GM23338 (cell line): ENCODE measurements at regions not wholly inside any gene's neighbourhood (a gene's known extent, or its start where the extent isn't known, plus 50 kb on each side); places are given as distances from the start of the nearest gene placed in this dataset.

Experiments
- ATAC-seq: fragments of 200-7000 bp; cut with Tn5 transposase; 3 replicates; pipeline ENCODE4 v1.9.1; 2020
- DNase-seq: peaks from one replicate; pipeline ENCODE4 v3.0.0-alpha.2; 2015; ENCODE audit warnings: low spot score
- H2AFZ ChIP-seq: fragments of 200-600 bp; sonication (generic); 2 replicates; pipeline ENCODE4 v1.8.0; 2016; ENCODE audit warnings: antibody characterized with exemption, mild to moderate bottlenecking, moderate library complexity
- H3F3A ChIP-seq: fragments of 200-600 bp; sonication (generic); replicated peaks from 2 replicates; pipeline ENCODE4 v1.8.0; 2017; ENCODE audit warnings: antibody characterized with exemption, mixed run types, low read depth
- H3K27ac ChIP-seq: fragments of 200-600 bp; sonication (generic); 2 replicates; pipeline ENCODE4 v1.6.1; 2016; ENCODE audit warnings: low read depth
- H3K27me3 ChIP-seq: fragments of 200-600 bp; sonication (generic); 2 replicates; pipeline ENCODE4 v1.8.0; 2016; ENCODE audit warnings: mild to moderate bottlenecking, mixed run types, moderate library complexity; ENCODE audit not compliant: insufficient read depth
- H3K36me3 ChIP-seq: fragments of 200-600 bp; sonication (generic); 2 replicates; pipeline ENCODE4 v1.8.0; 2016; ENCODE audit warnings: mild to moderate bottlenecking; ENCODE audit not compliant: insufficient read depth
- H3K4me1 ChIP-seq: fragments of 200-600 bp; sonication (generic); 2 replicates; pipeline ENCODE4 v1.8.0; 2016; ENCODE audit warnings: mild to moderate bottlenecking, moderate library complexity; ENCODE audit not compliant: insufficient read depth
- H3K4me2 ChIP-seq: fragments of 200-600 bp; sonication (generic); 2 replicates; pipeline ENCODE4 v1.7.1; 2017; ENCODE audit warnings: mixed run types
- H3K4me3 ChIP-seq: fragments of 200-600 bp; sonication (generic); 2 replicates; pipeline ENCODE4 v1.6.1; 2016; ENCODE audit warnings: mixed run types
- H3K79me2 ChIP-seq: fragments of 200-600 bp; sonication (generic); replicated peaks from 2 replicates; pipeline ENCODE4 v1.8.0; 2017; ENCODE audit warnings: mild to moderate bottlenecking; ENCODE audit not compliant: insufficient read depth
- H3K9me2 ChIP-seq: fragments of 200-600 bp; sonication (generic); 2 replicates; pipeline ENCODE4 v1.8.0; 2017; ENCODE audit not compliant: insufficient read depth
- H4K20me1 ChIP-seq: fragments of 200-600 bp; sonication (generic); replicated peaks from 2 replicates; pipeline ENCODE4 v1.8.0; 2017; ENCODE audit warnings: mild to moderate bottlenecking; ENCODE audit not compliant: insufficient read depth
- H3K27ac Mint-ChIP-seq: 2 replicates; pipeline ENCODE4 v1.8.0; 2020; ENCODE audit warnings: inconsistent platforms, mild to moderate bottlenecking, moderate library complexity, mixed read lengths
- H3K27me3 Mint-ChIP-seq: 3 replicates; pipeline ENCODE4 v1.8.0; 2022; ENCODE audit warnings: low read depth, mild to moderate bottlenecking, moderate library complexity, mixed read lengths, inconsistent platforms; ENCODE audit not compliant: insufficient read depth, poor library complexity
- H3K36me3 Mint-ChIP-seq: 3 replicates; pipeline ENCODE4 v1.8.0; 2021; ENCODE audit warnings: low read depth, mild to moderate bottlenecking, inconsistent platforms, moderate library complexity, mixed read lengths
- H3K4me1 Mint-ChIP-seq: 3 replicates; pipeline ENCODE4 v1.8.0; 2020; ENCODE audit warnings: mild to moderate bottlenecking, inconsistent platforms, mixed read lengths
- H3K4me3 Mint-ChIP-seq: 3 replicates; pipeline ENCODE4 v1.8.0; 2021; ENCODE audit warnings: moderate library complexity, mild to moderate bottlenecking, inconsistent platforms, mixed read lengths
- H3K9me3 Mint-ChIP-seq: 3 replicates; pipeline ENCODE4 v1.8.0; 2020; ENCODE audit warnings: moderate library complexity, mild to moderate bottlenecking, inconsistent platforms, mixed read lengths
- CREB1 ChIP-seq: fragments of 250-450 bp; sonication (Bioruptor Pico); IDR thresholded peaks from 2 replicates; pipeline ENCODE4 v1.5.0; 2020; ENCODE audit warnings: low read depth, mild to moderate bottlenecking, moderate library complexity
- EZH2 ChIP-seq: fragments of 200-600 bp; sonication (generic); IDR thresholded peaks from one replicate; pipeline ENCODE4 v1.8.0; 2017; ENCODE audit warnings: antibody characterized with exemption, mild to moderate bottlenecking, low read depth; ENCODE audit not compliant: unreplicated experiment
- EZH2phosphoT487 ChIP-seq: fragments of 200-600 bp; sonication (generic); IDR thresholded peaks from one replicate; pipeline ENCODE4 v1.8.1; 2018; ENCODE audit warnings: antibody characterized with exemption; ENCODE audit not compliant: unreplicated experiment
- JUNB ChIP-seq: IDR thresholded peaks from one replicate; pipeline ENCODE4 v1.6.1; 2016; ENCODE audit warnings: antibody characterized with exemption; ENCODE audit not compliant: unreplicated experiment
- NANOG ChIP-seq: IDR thresholded peaks from 2 replicates; pipeline ENCODE4 v1.6.1; 2016; ENCODE audit warnings: antibody characterized with exemption, borderline replicate concordance
- POLR2AphosphoS5 ChIP-seq: IDR thresholded peaks from 2 replicates; pipeline ENCODE4 v1.6.1; 2016; ENCODE audit warnings: antibody characterized with exemption, low read depth
- ZNF331 ChIP-seq: fragments of 250-450 bp; sonication (Bioruptor Pico); IDR thresholded peaks from 2 replicates; pipeline ENCODE4 v1.5.0; 2020; ENCODE audit warnings: low read depth, mild to moderate bottlenecking, moderate library complexity
- TF ChIP-seq, protein P1 (sequence below), 2 experiments: fragments of 200-600 bp in 1 of 2; sonication (generic) in 1 of 2; conservative IDR thresholded peaks; 2 replicates each; pipeline versions ENCODE4 v1.5.1 to v1.6.1; 2016 to 2017; ENCODE audit warnings: antibody characterized with exemption in 2 of 2, low read depth in 2 of 2, mild to moderate bottlenecking in 2 of 2, moderate library complexity in 1 of 2
- TF ChIP-seq, protein P2 (sequence below): fragments of 250-450 bp; sonication (Bioruptor Pico); IDR thresholded peaks from 2 replicates; pipeline ENCODE4 v1.5.0; 2020; ENCODE audit warnings: mild to moderate bottlenecking, moderate library complexity
- TF ChIP-seq, protein P3 (sequence below): IDR thresholded peaks from one replicate; pipeline ENCODE4 v1.6.1; 2018; ENCODE audit warnings: antibody characterized with exemption; ENCODE audit not compliant: unreplicated experiment
- TF ChIP-seq, protein P4 (sequence below): IDR thresholded peaks from 2 replicates; pipeline ENCODE4 v1.6.1; 2016; ENCODE audit warnings: antibody characterized with exemption

DNA sequence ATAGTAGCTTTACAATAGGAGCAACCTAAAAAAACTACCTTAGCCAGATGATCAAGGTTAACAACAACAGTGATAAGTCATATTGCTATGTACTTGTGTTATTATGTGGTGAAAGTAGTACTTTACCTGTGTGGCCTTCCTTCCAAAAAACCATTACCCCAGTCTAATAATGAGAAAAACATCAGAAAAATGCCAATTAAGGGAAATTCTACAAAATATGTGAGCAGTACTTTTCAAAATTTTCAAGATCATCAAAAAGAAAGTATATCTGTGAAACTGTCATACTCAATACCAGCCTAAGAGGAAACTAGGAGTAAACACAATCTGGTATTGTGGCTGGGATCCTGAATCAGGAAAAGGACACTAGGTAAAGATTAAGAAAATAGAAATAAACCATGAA is 165.3 kb upstream of the PKP2 start:
- Histone ChIP-seq H3F3A (no peaks in the 10 kb centered on the region), H3K9me2 (no peaks in the 10 kb centered on the region), H3K36me3 (no peaks in the 10 kb centered on the region), H3K79me2 (no peaks in the 10 kb centered on the region), H3K27ac (no peak overlapping the region), H3K4me3 (no peak overlapping the region), H3K4me2 (no peak overlapping the region), H4K20me1 (no peaks in the 10 kb centered on the region), H3K4me1 (no peaks in the 10 kb centered on the region; the same call in 1 of the 2 replicates), H2AFZ (no peak overlapping the region), H3K27me3 (no peaks in the 10 kb centered on the region)
- Mint-ChIP-seq H3K27me3 (peaks cover 2% of the 10 kb centered on the region), H3K36me3 (no peaks in the 10 kb centered on the region), H3K9me3 (no peaks in the 10 kb centered on the region), H3K4me3 (no peak overlapping the region), H3K27ac (no peak overlapping the region), H3K4me1 (peaks cover 5% of the 10 kb centered on the region)
- DNase-seq (no peak), ATAC-seq (no peak)
- TF ChIP-seq NANOG (no peak), POLR2AphosphoS5 (no peak), JUNB (no peak), CREB1 (CRISPR knock-in tag) (no peak), EZH2 (no peak), ZNF331 (CRISPR knock-in tag) (no peak), EZH2phosphoT487 (no peak)
- TF ChIP-seq, protein P1, sequence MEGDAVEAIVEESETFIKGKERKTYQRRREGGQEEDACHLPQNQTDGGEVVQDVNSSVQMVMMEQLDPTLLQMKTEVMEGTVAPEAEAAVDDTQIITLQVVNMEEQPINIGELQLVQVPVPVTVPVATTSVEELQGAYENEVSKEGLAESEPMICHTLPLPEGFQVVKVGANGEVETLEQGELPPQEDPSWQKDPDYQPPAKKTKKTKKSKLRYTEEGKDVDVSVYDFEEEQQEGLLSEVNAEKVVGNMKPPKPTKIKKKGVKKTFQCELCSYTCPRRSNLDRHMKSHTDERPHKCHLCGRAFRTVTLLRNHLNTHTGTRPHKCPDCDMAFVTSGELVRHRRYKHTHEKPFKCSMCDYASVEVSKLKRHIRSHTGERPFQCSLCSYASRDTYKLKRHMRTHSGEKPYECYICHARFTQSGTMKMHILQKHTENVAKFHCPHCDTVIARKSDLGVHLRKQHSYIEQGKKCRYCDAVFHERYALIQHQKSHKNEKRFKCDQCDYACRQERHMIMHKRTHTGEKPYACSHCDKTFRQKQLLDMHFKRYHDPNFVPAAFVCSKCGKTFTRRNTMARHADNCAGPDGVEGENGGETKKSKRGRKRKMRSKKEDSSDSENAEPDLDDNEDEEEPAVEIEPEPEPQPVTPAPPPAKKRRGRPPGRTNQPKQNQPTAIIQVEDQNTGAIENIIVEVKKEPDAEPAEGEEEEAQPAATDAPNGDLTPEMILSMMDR (conservative IDR thresholded peaks at IDR 0.05; ENCODE audit: low read depth in 2 of 2) = no peak
- TF ChIP-seq, protein P2, sequence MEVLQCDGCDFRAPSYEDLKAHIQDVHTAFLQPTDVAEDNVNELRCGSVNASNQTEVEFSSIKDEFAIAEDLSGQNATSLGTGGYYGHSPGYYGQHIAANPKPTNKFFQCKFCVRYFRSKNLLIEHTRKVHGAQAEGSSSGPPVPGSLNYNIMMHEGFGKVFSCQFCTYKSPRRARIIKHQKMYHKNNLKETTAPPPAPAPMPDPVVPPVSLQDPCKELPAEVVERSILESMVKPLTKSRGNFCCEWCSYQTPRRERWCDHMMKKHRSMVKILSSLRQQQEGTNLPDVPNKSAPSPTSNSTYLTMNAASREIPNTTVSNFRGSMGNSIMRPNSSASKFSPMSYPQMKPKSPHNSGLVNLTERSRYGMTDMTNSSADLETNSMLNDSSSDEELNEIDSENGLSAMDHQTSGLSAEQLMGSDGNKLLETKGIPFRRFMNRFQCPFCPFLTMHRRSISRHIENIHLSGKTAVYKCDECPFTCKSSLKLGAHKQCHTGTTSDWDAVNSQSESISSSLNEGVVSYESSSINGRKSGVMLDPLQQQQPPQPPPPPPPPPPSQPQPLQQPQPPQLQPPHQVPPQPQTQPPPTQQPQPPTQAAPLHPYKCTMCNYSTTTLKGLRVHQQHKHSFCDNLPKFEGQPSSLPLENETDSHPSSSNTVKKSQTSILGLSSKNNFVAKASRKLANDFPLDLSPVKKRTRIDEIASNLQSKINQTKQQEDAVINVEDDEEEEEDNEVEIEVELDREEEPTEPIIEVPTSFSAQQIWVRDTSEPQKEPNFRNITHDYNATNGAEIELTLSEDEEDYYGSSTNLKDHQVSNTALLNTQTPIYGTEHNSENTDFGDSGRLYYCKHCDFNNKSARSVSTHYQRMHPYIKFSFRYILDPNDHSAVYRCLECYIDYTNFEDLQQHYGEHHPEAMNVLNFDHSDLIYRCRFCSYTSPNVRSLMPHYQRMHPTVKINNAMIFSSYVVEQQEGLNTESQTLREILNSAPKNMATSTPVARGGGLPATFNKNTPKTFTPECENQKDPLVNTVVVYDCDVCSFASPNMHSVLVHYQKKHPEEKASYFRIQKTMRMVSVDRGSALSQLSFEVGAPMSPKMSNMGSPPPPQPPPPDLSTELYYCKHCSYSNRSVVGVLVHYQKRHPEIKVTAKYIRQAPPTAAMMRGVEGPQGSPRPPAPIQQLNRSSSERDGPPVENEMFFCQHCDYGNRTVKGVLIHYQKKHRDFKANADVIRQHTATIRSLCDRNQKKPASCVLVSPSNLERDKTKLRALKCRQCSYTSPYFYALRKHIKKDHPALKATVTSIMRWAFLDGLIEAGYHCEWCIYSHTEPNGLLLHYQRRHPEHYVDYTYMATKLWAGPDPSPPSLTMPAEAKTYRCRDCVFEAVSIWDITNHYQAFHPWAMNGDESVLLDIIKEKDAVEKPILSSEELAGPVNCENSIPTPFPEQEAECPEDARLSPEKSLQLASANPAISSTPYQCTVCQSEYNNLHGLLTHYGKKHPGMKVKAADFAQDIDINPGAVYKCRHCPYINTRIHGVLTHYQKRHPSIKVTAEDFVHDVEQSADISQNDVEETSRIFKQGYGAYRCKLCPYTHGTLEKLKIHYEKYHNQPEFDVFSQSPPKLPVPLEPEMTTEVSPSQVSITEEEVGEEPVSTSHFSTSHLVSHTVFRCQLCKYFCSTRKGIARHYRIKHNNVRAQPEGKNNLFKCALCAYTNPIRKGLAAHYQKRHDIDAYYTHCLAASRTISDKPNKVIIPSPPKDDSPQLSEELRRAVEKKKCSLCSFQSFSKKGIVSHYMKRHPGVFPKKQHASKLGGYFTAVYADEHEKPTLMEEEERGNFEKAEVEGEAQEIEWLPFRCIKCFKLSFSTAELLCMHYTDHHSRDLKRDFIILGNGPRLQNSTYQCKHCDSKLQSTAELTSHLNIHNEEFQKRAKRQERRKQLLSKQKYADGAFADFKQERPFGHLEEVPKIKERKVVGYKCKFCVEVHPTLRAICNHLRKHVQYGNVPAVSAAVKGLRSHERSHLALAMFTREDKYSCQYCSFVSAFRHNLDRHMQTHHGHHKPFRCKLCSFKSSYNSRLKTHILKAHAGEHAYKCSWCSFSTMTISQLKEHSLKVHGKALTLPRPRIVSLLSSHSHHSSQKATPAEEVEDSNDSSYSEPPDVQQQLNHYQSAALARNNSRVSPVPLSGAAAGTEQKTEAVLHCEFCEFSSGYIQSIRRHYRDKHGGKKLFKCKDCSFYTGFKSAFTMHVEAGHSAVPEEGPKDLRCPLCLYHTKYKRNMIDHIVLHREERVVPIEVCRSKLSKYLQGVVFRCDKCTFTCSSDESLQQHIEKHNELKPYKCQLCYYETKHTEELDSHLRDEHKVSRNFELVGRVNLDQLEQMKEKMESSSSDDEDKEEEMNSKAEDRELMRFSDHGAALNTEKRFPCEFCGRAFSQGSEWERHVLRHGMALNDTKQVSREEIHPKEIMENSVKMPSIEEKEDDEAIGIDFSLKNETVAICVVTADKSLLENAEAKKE = no peak
- TF ChIP-seq, protein P3, sequence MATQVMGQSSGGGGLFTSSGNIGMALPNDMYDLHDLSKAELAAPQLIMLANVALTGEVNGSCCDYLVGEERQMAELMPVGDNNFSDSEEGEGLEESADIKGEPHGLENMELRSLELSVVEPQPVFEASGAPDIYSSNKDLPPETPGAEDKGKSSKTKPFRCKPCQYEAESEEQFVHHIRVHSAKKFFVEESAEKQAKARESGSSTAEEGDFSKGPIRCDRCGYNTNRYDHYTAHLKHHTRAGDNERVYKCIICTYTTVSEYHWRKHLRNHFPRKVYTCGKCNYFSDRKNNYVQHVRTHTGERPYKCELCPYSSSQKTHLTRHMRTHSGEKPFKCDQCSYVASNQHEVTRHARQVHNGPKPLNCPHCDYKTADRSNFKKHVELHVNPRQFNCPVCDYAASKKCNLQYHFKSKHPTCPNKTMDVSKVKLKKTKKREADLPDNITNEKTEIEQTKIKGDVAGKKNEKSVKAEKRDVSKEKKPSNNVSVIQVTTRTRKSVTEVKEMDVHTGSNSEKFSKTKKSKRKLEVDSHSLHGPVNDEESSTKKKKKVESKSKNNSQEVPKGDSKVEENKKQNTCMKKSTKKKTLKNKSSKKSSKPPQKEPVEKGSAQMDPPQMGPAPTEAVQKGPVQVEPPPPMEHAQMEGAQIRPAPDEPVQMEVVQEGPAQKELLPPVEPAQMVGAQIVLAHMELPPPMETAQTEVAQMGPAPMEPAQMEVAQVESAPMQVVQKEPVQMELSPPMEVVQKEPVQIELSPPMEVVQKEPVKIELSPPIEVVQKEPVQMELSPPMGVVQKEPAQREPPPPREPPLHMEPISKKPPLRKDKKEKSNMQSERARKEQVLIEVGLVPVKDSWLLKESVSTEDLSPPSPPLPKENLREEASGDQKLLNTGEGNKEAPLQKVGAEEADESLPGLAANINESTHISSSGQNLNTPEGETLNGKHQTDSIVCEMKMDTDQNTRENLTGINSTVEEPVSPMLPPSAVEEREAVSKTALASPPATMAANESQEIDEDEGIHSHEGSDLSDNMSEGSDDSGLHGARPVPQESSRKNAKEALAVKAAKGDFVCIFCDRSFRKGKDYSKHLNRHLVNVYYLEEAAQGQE = no peak
- TF ChIP-seq, protein P4, sequence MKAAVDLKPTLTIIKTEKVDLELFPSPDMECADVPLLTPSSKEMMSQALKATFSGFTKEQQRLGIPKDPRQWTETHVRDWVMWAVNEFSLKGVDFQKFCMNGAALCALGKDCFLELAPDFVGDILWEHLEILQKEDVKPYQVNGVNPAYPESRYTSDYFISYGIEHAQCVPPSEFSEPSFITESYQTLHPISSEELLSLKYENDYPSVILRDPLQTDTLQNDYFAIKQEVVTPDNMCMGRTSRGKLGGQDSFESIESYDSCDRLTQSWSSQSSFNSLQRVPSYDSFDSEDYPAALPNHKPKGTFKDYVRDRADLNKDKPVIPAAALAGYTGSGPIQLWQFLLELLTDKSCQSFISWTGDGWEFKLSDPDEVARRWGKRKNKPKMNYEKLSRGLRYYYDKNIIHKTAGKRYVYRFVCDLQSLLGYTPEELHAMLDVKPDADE = no peak
